Body of pancreas (tissue), 4 donors: ENCODE measurements at regions not wholly inside any gene's neighbourhood (a gene's known extent, or its start where the extent isn't known, plus 50 kb on each side); places are given as distances from the start of the nearest gene placed in this dataset.

Experiments
- ATAC-seq: fragments of 150-250 bp; one replicate; pipeline ENCODE4 v1.9.1; 2016
- DNase-seq, 4 donors: peaks; one replicate each; pipeline ENCODE4 v3.0.0-alpha.2; 2019
- H3K27ac ChIP-seq, 4 donors: fragments of 200-600 bp; sonication (generic); 1 replicate in 3 of 4; 2 replicates in 1 of 4; pipeline versions ENCODE4 v1.5.1 to v1.6.1; 2016 to 2019; ENCODE audit warnings: mild to moderate bottlenecking in 1 of 4, mixed read lengths in 1 of 4, moderate library complexity in 1 of 4
- H3K27me3 ChIP-seq, 2 donors: fragments of 200-600 bp; sonication (generic); one replicate each; pipeline ENCODE4 v1.6.0; 2016; ENCODE audit warnings: mild to moderate bottlenecking in 1 of 2
- H3K36me3 ChIP-seq, 2 donors: fragments of 200-600 bp; sonication (generic); replicated peaks in 1 of 2; 2 replicates each; pipeline ENCODE4 v1.5.1; 2016; ENCODE audit warnings: low read depth in 2 of 2; ENCODE audit not compliant: insufficient read depth in 1 of 2
- H3K4me1 ChIP-seq: fragments of 200-600 bp; sonication (generic); one replicate; pipeline ENCODE4 v1.6.0; 2016
- H3K4me3 ChIP-seq, 2 donors: fragments of 200-600 bp; sonication (generic); 1 replicate in 1 of 2; 2 replicates in 1 of 2; pipeline ENCODE4 v1.5.1; 2016 to 2019
- H3K9me3 ChIP-seq, 3 donors: fragments of 200-600 bp; sonication (generic); 1 replicate in 2 of 3; 2 replicates in 1 of 3; pipeline ENCODE4 v1.5.1; 2016
- CTCF ChIP-seq, 7 experiments: fragments of 450-650 bp in 4 of 7; fragments of 200-600 bp in 3 of 7; sonication (generic) in 3 of 7; IDR thresholded peaks; one replicate each; pipeline ENCODE4 v1.5.1; 2016 to 2019; ENCODE audit warnings: antibody characterized with exemption in 7 of 7
- POLR2A ChIP-seq, 3 donors: fragments of 450-650 bp; IDR thresholded peaks; one replicate each; pipeline ENCODE4 v1.6.1; 2016; ENCODE audit warnings: antibody characterized with exemption in 3 of 3, mild to moderate bottlenecking in 2 of 3
- WGBS, 2 donors: methylation state at CpG; one replicate each; pipeline ENCODE4 v1.1.5; 2017; 5-methylcytosine and 5-hydroxymethylcytosine counted together
- intact Hi-C: fragments of 100-400 bp; cut with DNase I; formaldehyde crosslinking; loops from one replicate; pipeline ENCODE4 v1.15.1; 2023

DNA sequence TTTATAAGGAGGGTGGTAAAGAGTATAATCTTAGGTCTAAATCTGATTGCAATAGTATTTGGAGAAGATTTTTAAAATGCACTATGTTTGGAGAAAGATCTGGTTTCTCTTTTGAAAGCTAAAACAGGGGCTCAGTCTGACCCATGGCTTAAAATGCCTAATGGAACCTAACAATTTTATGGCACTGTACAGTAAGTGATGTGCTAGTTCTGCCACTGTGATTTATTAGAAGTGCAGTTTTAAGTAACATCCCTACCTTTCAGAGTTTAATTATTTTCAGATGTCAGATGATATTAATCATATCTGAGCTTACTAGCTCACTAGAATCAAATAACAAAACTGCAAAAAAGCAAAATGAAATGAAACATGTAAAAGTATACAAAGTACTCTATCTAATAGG lies 514.7 kb upstream of the KCND2 start:
- TF ChIP-seq CTCF (IDR thresholded peaks at IDR 0.05) (no peak), POLR2A (IDR thresholded peaks at IDR 0.05) (no peak)
- no peak for DNase-seq
- H3K36me3 ChIP-seq: no peaks in the 10 kb centered on the region
- H3K9me3 ChIP-seq: no peaks in the 10 kb centered on the region
- H3K27me3 ChIP-seq: no peaks in the 10 kb centered on the region
- intact Hi-C loops: no loop called here
- no peak overlapping the region for H3K27ac ChIP-seq
- no peaks in the 10 kb centered on the region for H3K4me1 ChIP-seq
- no peak overlapping the region for H3K4me3 ChIP-seq
- ATAC-seq: no peak

- no peak overlapping the region for H3K4me3 ChIP-seq
- no peak overlapping the region for H3K27ac ChIP-seq
- TF ChIP-seq POLR2A (IDR thresholded peaks at IDR 0.05) (no peak), CTCF (IDR thresholded peaks at IDR 0.05) (no peak)
- no peak for ATAC-seq
- WGBS, 2 donors: 53 to 61% methylated on average over 1 of the region's 1 CpG
- no peaks in the 10 kb centered on the region for H3K36me3 ChIP-seq
- H3K4me1 ChIP-seq: no peaks in the 10 kb centered on the region
- intact Hi-C loops: no loop called here
- H3K27me3 ChIP-seq: no peaks in the 10 kb centered on the region
- DNase-seq: no peak
- H3K9me3 ChIP-seq: no peaks in the 10 kb centered on the region
These were observed 511.2 kb upstream of the KCND2 start for GRCh38 chr7:119761776-119762175.

GRCh38 chr7:119782286-119782685 lies 490.7 kb upstream of the KCND2 start:
- Histone ChIP-seq H3K36me3 (no peaks in the 10 kb centered on the region), H3K4me3 (no peak overlapping the region), H3K27ac (no peak overlapping the region), H3K27me3 (no peaks in the 10 kb centered on the region), H3K9me3 (no peaks in the 10 kb centered on the region), H3K4me1 (no peaks in the 10 kb centered on the region)
- intact Hi-C loops: no loop called here
- TF ChIP-seq POLR2A (IDR thresholded peaks at IDR 0.05): no peak
- no peak for TF ChIP-seq CTCF (IDR thresholded peaks at IDR 0.05)
- DNase-seq: no peak
- no peak for ATAC-seq
- WGBS, 2 donors: 19 to 40% methylated on average over 2 of the region's 2 CpGs

- no peaks in the 10 kb centered on the region for H3K9me3 ChIP-seq
- ATAC-seq (no peak), DNase-seq (peak in 2 of 4 donors; percentile 12 to 16)
- intact Hi-C loops: no loop called here
- no peaks in the 10 kb centered on the region for H3K27me3 ChIP-seq
- WGBS, 2 donors: 43 to 46% methylated on average over 1 of the region's 1 CpG
- H3K36me3 ChIP-seq: no peaks in the 10 kb centered on the region
- H3K27ac ChIP-seq: no peak overlapping the region
- no peak for TF ChIP-seq POLR2A (IDR thresholded peaks at IDR 0.05)
- TF ChIP-seq CTCF (IDR thresholded peaks at IDR 0.05): no peak
- no peaks in the 10 kb centered on the region for H3K4me1 ChIP-seq
- H3K4me3 ChIP-seq: no peak overlapping the region
These were observed 489.2 kb upstream of the KCND2 start for GRCh38 chr7:119783799-119784198.

DNA sequence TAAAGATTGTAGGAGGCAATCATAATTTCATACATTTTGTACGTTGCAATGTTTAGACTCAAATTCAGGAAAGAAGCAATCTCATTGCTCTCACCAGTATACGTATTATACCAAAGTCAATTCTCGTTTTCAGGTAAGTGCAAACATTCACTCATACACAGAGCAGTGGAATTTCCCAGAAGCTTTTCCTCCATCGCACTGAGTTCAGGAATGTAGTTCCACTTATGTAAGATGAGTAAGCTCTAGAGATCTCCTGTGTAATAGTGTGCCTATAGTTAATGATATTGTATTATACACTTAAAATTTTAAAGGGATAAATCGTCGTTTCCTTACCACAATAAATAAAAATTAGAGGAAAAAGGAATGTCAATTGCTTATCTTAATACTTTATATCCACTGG lies 470.8 kb upstream of the KCND2 start:
- Histone ChIP-seq H3K27me3 (no peaks in the 10 kb centered on the region), H3K36me3 (no peaks in the 10 kb centered on the region), H3K4me3 (no peak overlapping the region), H3K4me1 (no peaks in the 10 kb centered on the region), H3K27ac (no peak overlapping the region), H3K9me3 (no peaks in the 10 kb centered on the region)
- WGBS, 2 donors: 54 to 57% methylated on average over 6 of the region's 6 CpGs
- TF ChIP-seq CTCF (IDR thresholded peaks at IDR 0.05) (no peak), POLR2A (IDR thresholded peaks at IDR 0.05) (no peak)
- ATAC-seq: no peak
- intact Hi-C loops: no loop called here
- DNase-seq: no peak
